GM21360 (cell line): ENCODE measurements at regions not wholly inside any gene's neighbourhood (a gene's known extent, or its start where the extent isn't known, plus 50 kb on each side); places are given as distances from the start of the nearest gene placed in this dataset.

Experiments used
- ATAC-seq: cut with Tn5 transposase; IDR thresholded peaks from one replicate; pipeline ENCODE4 v1.9.1; 2021; ENCODE audit warnings: mild to moderate bottlenecking, moderate library complexity; ENCODE audit not compliant: unreplicated experiment

- ATAC-seq = no peak
Observed at GRCh38 chr21:16402752-16403151, 673.0 kb downstream of the USP25 start.

- no peak for ATAC-seq
Observed at GRCh38 chr21:16404776-16405175, 675.0 kb downstream of the USP25 start.

GRCh38 chr21:16406355-16406754 is 676.6 kb downstream of the USP25 start:
- ATAC-seq = no peak

GRCh38 chr21:16407403-16408240 is 677.8 kb downstream of the USP25 start:
- no peak for ATAC-seq

GRCh38 chr21:16408280-16408679 is 678.5 kb downstream of the USP25 start:
- ATAC-seq = no peak

- no peak for ATAC-seq
Observed at GRCh38 chr21:16409352-16409751, 679.6 kb downstream of the USP25 start.

GRCh38 chr21:16418226-16418625 is 688.4 kb downstream of the USP25 start:
- ATAC-seq = no peak

GRCh38 chr21:16418642-16419041 is 688.9 kb downstream of the USP25 start:
- ATAC-seq = no peak

- no peak for ATAC-seq
Observed at GRCh38 chr21:16419188-16419921, 689.6 kb downstream of the USP25 start.

GRCh38 chr21:16420031-16420724 is 690.4 kb downstream of the USP25 start:
- no peak for ATAC-seq

- ATAC-seq = no peak
Observed at GRCh38 chr21:16421007-16421406, 691.2 kb downstream of the USP25 start.

- ATAC-seq = no peak
Observed at GRCh38 chr21:16421965-16422364, 692.2 kb downstream of the USP25 start.

GRCh38 chr21:16422702-16423101 is 692.9 kb downstream of the USP25 start:
- ATAC-seq = no peak

- no peak for ATAC-seq
Observed at GRCh38 chr21:16423921-16424320, 694.1 kb downstream of the USP25 start.

GRCh38 chr21:16424331-16424751 is 694.6 kb downstream of the USP25 start:
- ATAC-seq = no peak

GRCh38 chr21:16425376-16425775 is 695.6 kb downstream of the USP25 start:
- no peak for ATAC-seq

- ATAC-seq = no peak
Observed at GRCh38 chr21:16426936-16427335, 697.2 kb downstream of the USP25 start.

GRCh38 chr21:16427587-16428087 is 697.9 kb downstream of the USP25 start:
- no peak for ATAC-seq

- ATAC-seq = no peak
Observed at GRCh38 chr21:16437586-16437985, 707.8 kb downstream of the USP25 start.

- ATAC-seq = no peak
Observed at GRCh38 chr21:16438761-16439160, 709.0 kb downstream of the USP25 start.

GRCh38 chr21:16441789-16442188 is 712.0 kb downstream of the USP25 start:
- ATAC-seq = no peak
